ENCODE measurements at regions not wholly inside any gene's neighbourhood (a gene's known extent, or its start where the extent isn't known, plus 50 kb on each side); places are given as distances from the start of the nearest gene placed in this dataset.

DNA sequence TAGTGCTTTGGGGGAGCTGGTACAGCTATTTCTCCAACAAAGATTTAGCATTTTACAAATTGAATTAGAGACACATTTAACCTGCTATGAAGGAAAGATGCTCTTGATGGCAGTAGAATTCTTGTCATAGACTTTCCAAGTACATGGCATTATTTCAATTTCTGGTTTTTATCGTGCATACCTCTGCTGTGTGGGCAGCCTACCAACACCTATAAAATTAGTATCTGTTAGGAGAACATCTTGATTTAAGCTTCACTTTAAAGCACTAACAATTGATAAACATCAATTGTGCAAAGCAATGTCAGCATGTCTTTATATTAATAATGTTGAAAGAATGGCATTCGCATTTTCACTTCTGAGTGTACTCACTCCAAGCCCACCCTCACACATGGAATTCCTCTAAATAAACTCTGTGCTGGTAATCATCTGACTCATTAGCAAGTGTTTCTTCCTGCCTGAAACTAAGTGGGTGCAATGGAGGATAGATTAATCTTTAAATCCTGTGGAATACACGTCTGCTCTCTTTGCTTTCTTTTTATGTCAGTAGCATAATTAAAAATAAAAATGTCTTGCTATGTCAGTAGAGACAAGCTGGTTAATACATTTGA is 279.8 kb upstream of the MAGEB18 start:
- H4K8ac ChIP-seq (ENCODE audit: low read depth in 2 of 2, low read length in 2 of 2) = no peak overlapping the region
- ATAC-seq (ENCODE audit: low read depth) (no peak), DNase-seq (no peak)
- no peak overlapping the region for H2BK120ac ChIP-seq (ENCODE audit: low read depth, low read length)
- TF ChIP-seq CEBPB (IDR thresholded peaks at IDR 0.05; ENCODE audit: low read depth, low read length) (no peak), MAZ (IDR thresholded peaks at IDR 0.05; ENCODE audit: borderline replicate concordance, low read depth, low read length) (no peak), RCOR1 (IDR thresholded peaks at IDR 0.05; ENCODE audit: insufficient replicate concordance, low read length) (no peak), ELK1 (IDR thresholded peaks at IDR 0.05; ENCODE audit: borderline replicate concordance, low read depth, low read length) (no peak), MAFK (IDR thresholded peaks at IDR 0.05; ENCODE audit: low read depth, low read length) (no peak)
- TF ChIP-seq, protein P1, sequence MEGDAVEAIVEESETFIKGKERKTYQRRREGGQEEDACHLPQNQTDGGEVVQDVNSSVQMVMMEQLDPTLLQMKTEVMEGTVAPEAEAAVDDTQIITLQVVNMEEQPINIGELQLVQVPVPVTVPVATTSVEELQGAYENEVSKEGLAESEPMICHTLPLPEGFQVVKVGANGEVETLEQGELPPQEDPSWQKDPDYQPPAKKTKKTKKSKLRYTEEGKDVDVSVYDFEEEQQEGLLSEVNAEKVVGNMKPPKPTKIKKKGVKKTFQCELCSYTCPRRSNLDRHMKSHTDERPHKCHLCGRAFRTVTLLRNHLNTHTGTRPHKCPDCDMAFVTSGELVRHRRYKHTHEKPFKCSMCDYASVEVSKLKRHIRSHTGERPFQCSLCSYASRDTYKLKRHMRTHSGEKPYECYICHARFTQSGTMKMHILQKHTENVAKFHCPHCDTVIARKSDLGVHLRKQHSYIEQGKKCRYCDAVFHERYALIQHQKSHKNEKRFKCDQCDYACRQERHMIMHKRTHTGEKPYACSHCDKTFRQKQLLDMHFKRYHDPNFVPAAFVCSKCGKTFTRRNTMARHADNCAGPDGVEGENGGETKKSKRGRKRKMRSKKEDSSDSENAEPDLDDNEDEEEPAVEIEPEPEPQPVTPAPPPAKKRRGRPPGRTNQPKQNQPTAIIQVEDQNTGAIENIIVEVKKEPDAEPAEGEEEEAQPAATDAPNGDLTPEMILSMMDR (conservative IDR thresholded peaks at IDR 0.05; ENCODE audit: low read depth, low read length) = no peak
- H4K5ac ChIP-seq (ENCODE audit: low read depth, low read length) = no peak overlapping the region
- no peak overlapping the region for H3K23ac ChIP-seq (ENCODE audit: low read depth, low read length)
- CTCF ChIA-PET = no interaction called here
- H2AK5ac ChIP-seq (ENCODE audit: low read depth, low read length) = no peak overlapping the region
- H4K91ac ChIP-seq (ENCODE audit: insufficient read depth, low read depth, low read length) = no peak overlapping the region
- H2BK5ac ChIP-seq (ENCODE audit: low read depth, low read length, poor library complexity, severe bottlenecking) = no peak overlapping the region
- H2BK20ac ChIP-seq (ENCODE audit: low read depth, low read length) = no peak overlapping the region
- H3K9ac ChIP-seq (ENCODE audit: low read depth, low read length) = no peak overlapping the region
- in situ Hi-C loops (cut with MboI; ENCODE audit: low sequenced_read_pairs) (no loop called here), intact Hi-C loops (cut with micrococcal nuclease) (no loop called here), dilution Hi-C loops (cut with HindIII; ENCODE audit: low sequenced_read_pairs, unreplicated experiment) (no loop called here)
- no peak overlapping the region for H3K27ac ChIP-seq (ENCODE audit: insufficient read depth, low read length)
- H2BK15ac ChIP-seq (ENCODE audit: low read depth, low read length) = no peak overlapping the region
- H3K4ac ChIP-seq (ENCODE audit: low read depth, low read length) = no peak overlapping the region
- H3K56ac ChIP-seq (ENCODE audit: extremely low read depth, insufficient read depth, low read length) = no peak overlapping the region
- H3K36me3 ChIP-seq (ENCODE audit: control insufficient read depth, insufficient read depth, low read length) = no peaks in the 10 kb centered on the region
- no peaks in the 10 kb centered on the region for H3K4me1 ChIP-seq (ENCODE audit: control insufficient read depth, insufficient read depth, low read length)
- no peaks in the 10 kb centered on the region for H3K79me1 ChIP-seq (ENCODE audit: low read depth in 1 of 2, low read length in 2 of 2)
- WGBS, 2 experiments (ENCODE audit: extremely low coverage in 2 of 2, insufficient read length in 1 of 2) = no CpG with 5 or more reads among the region's 3 CpGs
- BruUV-seq (replicated peaks) = no TSS peak
- H3K9me1 ChIP-seq (ENCODE audit: insufficient read depth, low read length) = no peaks in the 10 kb centered on the region
- POLR2A ChIA-PET (ENCODE audit: unreplicated experiment) = no interaction called here
- no peaks in the 10 kb centered on the region for H4K20me1 ChIP-seq (ENCODE audit: insufficient read depth, low read length)
- H3K4me3 ChIP-seq (ENCODE audit: insufficient read depth, low read depth, low read length) = no peak overlapping the region
- H3K14ac ChIP-seq (replicated peaks; ENCODE audit: low read depth, low read length) = no peak overlapping the region
- peaks cover 2% of the 10 kb centered on the region; the same call in 1 of the 2 replicates for H3K9me3 ChIP-seq (ENCODE audit: control insufficient read depth, insufficient read depth, low read length)
- H2AFZ ChIP-seq (replicated peaks; ENCODE audit: low read length, poor library complexity) = no peak overlapping the region
- no peak overlapping the region for H3K18ac ChIP-seq (ENCODE audit: low read depth, low read length)
- no peak overlapping the region for H2AK9ac ChIP-seq (replicated peaks; ENCODE audit: low read depth, low read length, poor library complexity)
- H3K27me3 ChIP-seq (ENCODE audit: control insufficient read depth, insufficient read depth, low read length) = no peaks in the 10 kb centered on the region
- no peak overlapping the region for H3K4me2 ChIP-seq (ENCODE audit: low read depth, low read length)

Measured in IMR-90 (cell line).